ENCODE measurements at regions not wholly inside any gene's neighbourhood (a gene's known extent, or its start where the extent isn't known, plus 50 kb on each side); places are given as distances from the start of the nearest gene placed in this dataset.
"Not testable (repeated sequence)": the region's sequence is repeated elsewhere in the genome, so short reads cannot be mapped to it uniquely, and the experiment has no call there.

GRCh38 chr3:8317661-8318649 lies 183.7 kb upstream of the LMCD1 start:
- no peak for DNase-seq

- DNase-seq: no peak
Observed at GRCh38 chr3:8319935-8320634, 181.5 kb upstream of the LMCD1 start.

GRCh38 chr3:8320711-8321458 lies 180.7 kb upstream of the LMCD1 start:
- DNase-seq: no peak

- DNase-seq: peak; percentile 19 to 22
Observed at GRCh38 chr3:8324747-8325146, 176.9 kb upstream of the LMCD1 start.

GRCh38 chr3:8325306-8325705 lies 176.3 kb upstream of the LMCD1 start:
- DNase-seq: no peak

- not testable (repeated sequence) for DNase-seq
Observed at GRCh38 chr3:8325833-8326232, 175.8 kb upstream of the LMCD1 start.

- DNase-seq: no peak
Observed at GRCh38 chr3:8327739-8328138, 173.9 kb upstream of the LMCD1 start.

GRCh38 chr3:8328967-8329366 lies 172.7 kb upstream of the LMCD1 start:
- DNase-seq: no peak

GRCh38 chr3:8329598-8329997 lies 172.0 kb upstream of the LMCD1 start:
- no peak for DNase-seq

- no peak for DNase-seq
Observed at GRCh38 chr3:8336456-8336855, 165.2 kb upstream of the LMCD1 start.

GRCh38 chr3:8338424-8338823 lies 163.2 kb upstream of the LMCD1 start:
- no peak for DNase-seq

GRCh38 chr3:8341821-8342247 lies 159.8 kb upstream of the LMCD1 start:
- DNase-seq: no peak

- no peak for DNase-seq
Observed at GRCh38 chr3:8343058-8343457, 158.6 kb upstream of the LMCD1 start.

- no peak for DNase-seq
Observed at GRCh38 chr3:8345398-8345797, 156.2 kb upstream of the LMCD1 start.

- DNase-seq: no peak
Observed at GRCh38 chr3:8348076-8348475, 153.5 kb upstream of the LMCD1 start.

GRCh38 chr3:8352475-8352874 lies 149.1 kb upstream of the LMCD1 start:
- no peak for DNase-seq

- DNase-seq: no peak
Observed at GRCh38 chr3:8353364-8353763, 148.3 kb upstream of the LMCD1 start.

- DNase-seq: no peak
Observed at GRCh38 chr3:8355346-8355745, 146.3 kb upstream of the LMCD1 start.

GRCh38 chr3:8356066-8356465 lies 145.6 kb upstream of the LMCD1 start:
- not testable (repeated sequence) for DNase-seq

GRCh38 chr3:8357859-8358258 lies 143.8 kb upstream of the LMCD1 start:
- DNase-seq: no peak

- DNase-seq: no peak
Observed at GRCh38 chr3:8359133-8359532, 142.5 kb upstream of the LMCD1 start.

- DNase-seq: no peak
Observed at GRCh38 chr3:8363200-8363599, 138.4 kb upstream of the LMCD1 start.

- no peak for DNase-seq
Observed at GRCh38 chr3:8365541-8365940, 136.1 kb upstream of the LMCD1 start.
